ENCODE measurements at regions not wholly inside any gene's neighbourhood (a gene's known extent, or its start where the extent isn't known, plus 50 kb on each side); places are given as distances from the start of the nearest gene placed in this dataset.

GRCh38 chr3:181899702-181900101 lies 188.0 kb downstream of the SOX2 start:
- Histone ChIP-seq H3K79me2 (ENCODE audit: low read depth) (no peaks in the 10 kb centered on the region), H3K9me2 (ENCODE audit: insufficient read depth) (no peaks in the 10 kb centered on the region), H4K20me1 (ENCODE audit: insufficient read depth) (no peaks in the 10 kb centered on the region; the same call in 1 of the 2 replicates), H3K4me1 (replicated peaks; ENCODE audit: insufficient read depth) (no peaks in the 10 kb centered on the region), H3K27me3 (ENCODE audit: insufficient read depth, low read depth) (no peaks in the 10 kb centered on the region), H2AFZ (no peak overlapping the region), H3K4me3 (no peak overlapping the region), H3F3A (ENCODE audit: insufficient read depth, low read depth) (no peaks in the 10 kb centered on the region), H3K27ac (no peak overlapping the region), H3K9me3 (ENCODE audit: insufficient read depth, low read depth) (no peaks in the 10 kb centered on the region), H3K36me3 (ENCODE audit: low read depth) (no peaks in the 10 kb centered on the region), H3K4me2 (no peak overlapping the region)
- intact Hi-C loops (cut with micrococcal nuclease; ENCODE audit: unreplicated experiment) = loop anchor here (1.0 to 10.0 kb wide), 6 partner anchors 48 to 785 kb away; no protein-coding TSS in a partner anchor
- POLR2A ChIA-PET (ENCODE audit: unreplicated experiment) = no interaction called here
- no TSS peak for BruUV-seq (replicated peaks)
- DNase-seq = peak; percentile 64 to 66
- CTCF ChIA-PET = interaction anchor here (0.6 kb wide), 1 partner anchor 935 kb away, joined by 3 read pairs; no protein-coding TSS in a partner anchor
- no peak for TF ChIP-seq EZH2 (IDR thresholded peaks at IDR 0.05; ENCODE audit: low read depth)
- no peak for TF ChIP-seq CTCF (conservative IDR thresholded peaks at IDR 0.05)

GRCh38 chr3:181901626-181902025 lies 189.9 kb downstream of the SOX2 start:
- no peak for TF ChIP-seq CTCF (conservative IDR thresholded peaks at IDR 0.05)
- TF ChIP-seq EZH2 (IDR thresholded peaks at IDR 0.05; ENCODE audit: low read depth) = no peak
- no peaks in the 10 kb centered on the region for H3K4me1 ChIP-seq (replicated peaks; ENCODE audit: insufficient read depth)
- BruUV-seq (replicated peaks) = no TSS peak
- no peak overlapping the region for H2AFZ ChIP-seq
- H3K27me3 ChIP-seq (ENCODE audit: insufficient read depth, low read depth) = no peaks in the 10 kb centered on the region
- no peaks in the 10 kb centered on the region for H3K36me3 ChIP-seq (ENCODE audit: low read depth)
- no peaks in the 10 kb centered on the region for H3K79me2 ChIP-seq (ENCODE audit: low read depth)
- H3K27ac ChIP-seq = no peak overlapping the region
- H3K4me3 ChIP-seq = no peak overlapping the region
- ChIA-PET POLR2A (ENCODE audit: unreplicated experiment) (no interaction called here), CTCF (no interaction called here)
- intact Hi-C loops (cut with micrococcal nuclease; ENCODE audit: unreplicated experiment) = no loop called here
- no peaks in the 10 kb centered on the region; the same call in 1 of the 2 replicates for H3F3A ChIP-seq (ENCODE audit: insufficient read depth, low read depth)
- DNase-seq = no peak
- no peak overlapping the region for H3K4me2 ChIP-seq
- H3K9me2 ChIP-seq (ENCODE audit: insufficient read depth) = no peaks in the 10 kb centered on the region
- H3K9me3 ChIP-seq (ENCODE audit: insufficient read depth, low read depth) = no peaks in the 10 kb centered on the region
- no peaks in the 10 kb centered on the region; the same call in 1 of the 2 replicates for H4K20me1 ChIP-seq (ENCODE audit: insufficient read depth)

GRCh38 chr3:181906338-181906737 lies 194.6 kb downstream of the SOX2 start:
- Histone ChIP-seq H3K27ac (no peak overlapping the region), H2AFZ (no peak overlapping the region), H3F3A (ENCODE audit: insufficient read depth, low read depth) (no peaks in the 10 kb centered on the region; the same call in 1 of the 2 replicates), H3K27me3 (ENCODE audit: insufficient read depth, low read depth) (no peaks in the 10 kb centered on the region), H3K9me3 (ENCODE audit: insufficient read depth, low read depth) (no peaks in the 10 kb centered on the region), H3K36me3 (ENCODE audit: low read depth) (no peaks in the 10 kb centered on the region), H4K20me1 (ENCODE audit: insufficient read depth) (no peaks in the 10 kb centered on the region), H3K4me2 (no peak overlapping the region), H3K4me3 (no peak overlapping the region), H3K4me1 (replicated peaks; ENCODE audit: insufficient read depth) (no peaks in the 10 kb centered on the region), H3K79me2 (ENCODE audit: low read depth) (no peaks in the 10 kb centered on the region), H3K9me2 (ENCODE audit: insufficient read depth) (no peaks in the 10 kb centered on the region)
- TF ChIP-seq CTCF (conservative IDR thresholded peaks at IDR 0.05) = no peak
- intact Hi-C loops (cut with micrococcal nuclease; ENCODE audit: unreplicated experiment) = no loop called here
- DNase-seq = no peak
- no TSS peak for BruUV-seq (replicated peaks)
- ChIA-PET POLR2A (ENCODE audit: unreplicated experiment) (no interaction called here), CTCF (no interaction called here)

Data from PC-9 (cell line).